DOHH2 (cell line): ENCODE measurements at regions not wholly inside any gene's neighbourhood (a gene's known extent, or its start where the extent isn't known, plus 50 kb on each side); places are given as distances from the start of the nearest gene placed in this dataset.

Experiments
- EZH2phosphoT487 ChIP-seq: fragments of 200-600 bp; sonication (generic); IDR thresholded peaks from 2 replicates; pipeline ENCODE4 v1.6.1; 2017; ENCODE audit warnings: borderline replicate concordance, mild to moderate bottlenecking, antibody characterized with exemption, low read length, moderate library complexity, mixed read lengths
- TF ChIP-seq, protein P1 (sequence below): fragments of 200-600 bp; sonication (generic); IDR thresholded peaks from one replicate; pipeline ENCODE4 v1.5.1; 2014; ENCODE audit warnings: antibody characterized with exemption, mild to moderate bottlenecking, low read depth, low read length; ENCODE audit not compliant: poor library complexity, severe bottlenecking

DNA sequence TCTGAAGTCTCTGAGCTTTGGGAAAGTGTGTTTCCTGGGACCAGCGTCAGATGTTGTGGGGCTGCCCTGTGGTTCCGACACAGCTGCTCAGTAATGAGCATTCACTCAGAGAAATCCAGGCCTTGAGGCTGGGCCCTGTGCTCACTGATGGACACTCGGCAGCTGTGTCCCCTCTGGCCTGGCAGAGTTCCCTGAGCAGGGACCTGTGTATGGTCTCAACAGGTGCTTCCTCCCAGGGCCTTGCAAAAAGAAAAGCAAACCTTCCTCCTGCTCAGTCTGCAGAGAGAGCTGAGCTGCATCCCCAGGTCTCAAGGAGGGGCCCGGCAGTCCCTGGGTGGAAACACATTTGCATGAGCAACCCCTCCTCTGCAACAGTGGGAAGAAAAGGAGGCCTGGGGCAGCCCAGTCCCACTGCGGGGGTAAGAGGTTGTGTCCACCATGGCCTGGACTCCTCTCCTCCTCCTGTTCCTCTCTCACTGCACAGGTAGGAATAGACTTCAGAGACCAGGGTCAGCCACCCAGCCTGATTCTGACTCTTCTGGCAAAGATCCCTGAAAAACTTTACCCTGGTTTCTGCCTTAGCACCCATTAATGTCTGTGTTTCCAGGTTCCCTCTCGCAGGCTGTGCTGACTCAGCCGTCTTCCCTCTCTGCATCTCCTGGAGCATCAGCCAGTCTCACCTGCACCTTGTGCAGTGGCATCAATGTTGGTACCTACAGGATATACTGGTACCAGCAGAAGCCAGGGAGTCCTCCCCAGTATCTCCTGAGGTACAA lies 131.2 kb downstream of the VPREB1 start:
- TF ChIP-seq, protein P1, sequence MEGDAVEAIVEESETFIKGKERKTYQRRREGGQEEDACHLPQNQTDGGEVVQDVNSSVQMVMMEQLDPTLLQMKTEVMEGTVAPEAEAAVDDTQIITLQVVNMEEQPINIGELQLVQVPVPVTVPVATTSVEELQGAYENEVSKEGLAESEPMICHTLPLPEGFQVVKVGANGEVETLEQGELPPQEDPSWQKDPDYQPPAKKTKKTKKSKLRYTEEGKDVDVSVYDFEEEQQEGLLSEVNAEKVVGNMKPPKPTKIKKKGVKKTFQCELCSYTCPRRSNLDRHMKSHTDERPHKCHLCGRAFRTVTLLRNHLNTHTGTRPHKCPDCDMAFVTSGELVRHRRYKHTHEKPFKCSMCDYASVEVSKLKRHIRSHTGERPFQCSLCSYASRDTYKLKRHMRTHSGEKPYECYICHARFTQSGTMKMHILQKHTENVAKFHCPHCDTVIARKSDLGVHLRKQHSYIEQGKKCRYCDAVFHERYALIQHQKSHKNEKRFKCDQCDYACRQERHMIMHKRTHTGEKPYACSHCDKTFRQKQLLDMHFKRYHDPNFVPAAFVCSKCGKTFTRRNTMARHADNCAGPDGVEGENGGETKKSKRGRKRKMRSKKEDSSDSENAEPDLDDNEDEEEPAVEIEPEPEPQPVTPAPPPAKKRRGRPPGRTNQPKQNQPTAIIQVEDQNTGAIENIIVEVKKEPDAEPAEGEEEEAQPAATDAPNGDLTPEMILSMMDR = no peak
- no peak for TF ChIP-seq EZH2phosphoT487
